ENCODE measurements at regions not wholly inside any gene's neighbourhood (a gene's known extent, or its start where the extent isn't known, plus 50 kb on each side); places are given as distances from the start of the nearest gene placed in this dataset.

- H3K4ac ChIP-seq (replicated peaks; ENCODE audit: insufficient read length, low read depth, low read length) = no peak overlapping the region
- no peaks in the 10 kb centered on the region for H3K79me1 ChIP-seq (ENCODE audit: low read depth, low read length)
- no peak overlapping the region for H3K23ac ChIP-seq (ENCODE audit: insufficient read length)
- no peak for DNase-seq (ENCODE audit: low read depth in 1 of 2, low spot score in 2 of 2)
- H3K9ac ChIP-seq (replicated peaks in 1 of 4; ENCODE audit: extremely low read depth in 1 of 4, low read depth in 3 of 4, low read length in 3 of 4) = no peak overlapping the region
- no peak overlapping the region for H2BK120ac ChIP-seq (replicated peaks; ENCODE audit: low read depth, low read length)
- no peak for FAIRE-seq
- no peaks in the 10 kb centered on the region for H4K20me1 ChIP-seq (replicated peaks in 1 of 2; ENCODE audit: control insufficient read depth in 1 of 2, insufficient read depth in 2 of 2, low read length in 2 of 2)
- TF ChIP-seq JUND (IDR thresholded peaks at IDR 0.05; ENCODE audit: low read length) (no peak), TAF1 (IDR thresholded peaks at IDR 0.05; ENCODE audit: low read depth, low read length) (no peak), SIN3A (conservative IDR thresholded peaks at IDR 0.05 in 1 of 2, IDR thresholded peaks at IDR 0.05 in 1 of 2; ENCODE audit: low read depth in 1 of 2, low read length in 2 of 2) (no peak), RFX5 (IDR thresholded peaks at IDR 0.05; ENCODE audit: borderline replicate concordance, low read depth, low read length) (no peak), SUZ12 (IDR thresholded peaks at IDR 0.05; ENCODE audit: low read length) (no peak), RAD21 (IDR thresholded peaks at IDR 0.05 in 1 of 2, conservative IDR thresholded peaks at IDR 0.05 in 1 of 2; ENCODE audit: low read depth in 2 of 2, low read length in 2 of 2) (no peak), ASH2L (IDR thresholded peaks at IDR 0.05; ENCODE audit: low read length) (no peak), ZNF274 (IDR thresholded peaks at IDR 0.05; ENCODE audit: borderline replicate concordance, extremely low read depth, low read length) (no peak), POLR2A (IDR thresholded peaks at IDR 0.05; ENCODE audit: control extremely low read depth in 1 of 2, low read depth in 2 of 2, low read length in 2 of 2) (no peak), KDM5A (IDR thresholded peaks at IDR 0.05; ENCODE audit: low read length) (no peak), MAFK (IDR thresholded peaks at IDR 0.05; ENCODE audit: low read depth, low read length) (no peak), BCL11A (IDR thresholded peaks at IDR 0.05; ENCODE audit: low read depth in 2 of 2, low read length in 2 of 2) (no peak)
- H3K9me3 ChIP-seq (ENCODE audit: insufficient read depth in 2 of 2, low read depth in 1 of 2, low read length in 1 of 2) = no peaks in the 10 kb centered on the region
- WGBS, 2 experiments (ENCODE audit: extremely low coverage in 1 of 2, insufficient coverage in 1 of 2, insufficient read length in 1 of 2, insufficient replicate concordance in 2 of 2, low coverage in 1 of 2, low lambda C conversion rate in 2 of 2, missing lambda C conversion rate in 1 of 2) = 91% methylated on average over 4 of the region's 4 CpGs; no CpG with 5 or more reads in 1 of the 2 experiments
- no peak overlapping the region for H2BK5ac ChIP-seq (ENCODE audit: low read depth, low read length)
- H3K79me2 ChIP-seq (ENCODE audit: control insufficient read depth in 1 of 2, insufficient read depth in 2 of 2, low read length in 2 of 2) = no peaks in the 10 kb centered on the region
- no peak overlapping the region for H2BK20ac ChIP-seq (ENCODE audit: low read length)
- no peak overlapping the region for H3K14ac ChIP-seq (ENCODE audit: insufficient read length)
- H3K4me3 ChIP-seq (ENCODE audit: extremely low read depth in 1 of 4, insufficient read depth in 2 of 4, low read depth in 3 of 4, low read length in 4 of 4) = no peak overlapping the region
- no peak overlapping the region for H4K91ac ChIP-seq (replicated peaks; ENCODE audit: insufficient read length, low read length)
- H3K27me3 ChIP-seq (replicated peaks in 1 of 4; ENCODE audit: control insufficient read depth in 3 of 4, extremely low read depth in 1 of 4, insufficient read depth in 3 of 4, low read length in 3 of 4) = no peaks in the 10 kb centered on the region; a peak in 1 of 7 replicates
- no peak overlapping the region for H2BK15ac ChIP-seq (ENCODE audit: low read length)
- H3K4me2 ChIP-seq (ENCODE audit: insufficient read depth in 1 of 2, low read depth in 2 of 2, low read length in 2 of 2) = no peak overlapping the region
- no peak overlapping the region for H4K5ac ChIP-seq (ENCODE audit: insufficient read length, low read depth, low read length)
- ChIA-PET POLR2A (ENCODE audit: partially characterized antibody) (no interaction called here), CTCF (ENCODE audit: partially characterized antibody) (interaction anchor here (0.9 to 2.7 kb wide), 2 partner anchors 13 to 446 kb away, joined by 3 to 7 read pairs; no protein-coding TSS in a partner anchor)
- no peak overlapping the region for H2AFZ ChIP-seq (ENCODE audit: low read length)
- H3K56ac ChIP-seq (replicated peaks; ENCODE audit: insufficient read length, low read depth, low read length) = no peak overlapping the region
- H2AK5ac ChIP-seq (ENCODE audit: low read depth, low read length) = no peak overlapping the region
- H3K36me3 ChIP-seq (ENCODE audit: control insufficient read depth in 2 of 4, insufficient read depth in 4 of 4, low read length in 3 of 4) = no peaks in the 10 kb centered on the region
- H4K8ac ChIP-seq (ENCODE audit: extremely low read depth, insufficient read depth, low read length) = no peak overlapping the region
- H3K4me1 ChIP-seq (replicated peaks in 1 of 4; ENCODE audit: control insufficient read depth in 3 of 4, insufficient read depth in 4 of 4, low read length in 3 of 4) = no peaks in the 10 kb centered on the region
- H2BK12ac ChIP-seq (ENCODE audit: low read depth, low read length) = no peak overlapping the region
- no peaks in the 10 kb centered on the region for H3K23me2 ChIP-seq (ENCODE audit: low read depth, low read length)
- no peak overlapping the region for H3K18ac ChIP-seq (ENCODE audit: extremely low read depth, low read length)
- no peak overlapping the region for H3K27ac ChIP-seq (ENCODE audit: low read depth, low read length)
Observed at GRCh38 chr2:235149240-235149659, 197.4 kb downstream of the SH3BP4 start.
